Tibial nerve (tissue), 4 donors: ENCODE measurements at regions not wholly inside any gene's neighbourhood (a gene's known extent, or its start where the extent isn't known, plus 50 kb on each side); places are given as distances from the start of the nearest gene placed in this dataset.

ENCODE experiments used
- EP300 ChIP-seq, 2 donors: sonication (generic); formaldehyde crosslinking; IDR thresholded peaks; one replicate each; pipeline ENCODE4 v1.6.1; 2017; ENCODE audit warnings: antibody characterized with exemption in 2 of 2, mild to moderate bottlenecking in 1 of 2
- TF ChIP-seq, protein P1 (sequence below), 5 experiments: fragments of 200-600 bp in 3 of 5; fragments of 450-650 bp in 2 of 5; sonication (generic) in 3 of 5; IDR thresholded peaks; one replicate each; pipeline ENCODE4 v1.5.1; 2016 to 2019; ENCODE audit warnings: antibody characterized with exemption in 5 of 5, mild to moderate bottlenecking in 3 of 5, moderate library complexity in 2 of 5

DNA sequence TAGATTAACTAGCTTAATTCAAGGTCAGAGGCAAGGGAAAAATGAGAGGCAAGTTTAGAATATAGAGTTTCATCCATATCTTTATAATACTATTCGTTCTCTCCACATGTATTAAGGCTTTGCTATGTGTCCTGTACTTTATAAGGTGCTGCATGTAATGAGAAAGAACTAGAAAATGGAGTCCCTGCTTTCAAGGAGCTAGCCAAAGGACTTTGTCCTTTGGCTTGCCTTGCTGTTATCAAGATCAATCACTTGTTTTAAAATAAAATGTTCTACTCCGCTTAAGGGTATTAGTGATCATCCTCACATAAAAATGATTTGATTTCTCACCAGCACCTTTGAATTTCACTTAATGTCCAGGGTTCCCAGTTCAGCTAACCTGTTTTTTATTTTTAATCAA is 470.9 kb downstream of the WDR72 start:
- TF ChIP-seq, protein P1, sequence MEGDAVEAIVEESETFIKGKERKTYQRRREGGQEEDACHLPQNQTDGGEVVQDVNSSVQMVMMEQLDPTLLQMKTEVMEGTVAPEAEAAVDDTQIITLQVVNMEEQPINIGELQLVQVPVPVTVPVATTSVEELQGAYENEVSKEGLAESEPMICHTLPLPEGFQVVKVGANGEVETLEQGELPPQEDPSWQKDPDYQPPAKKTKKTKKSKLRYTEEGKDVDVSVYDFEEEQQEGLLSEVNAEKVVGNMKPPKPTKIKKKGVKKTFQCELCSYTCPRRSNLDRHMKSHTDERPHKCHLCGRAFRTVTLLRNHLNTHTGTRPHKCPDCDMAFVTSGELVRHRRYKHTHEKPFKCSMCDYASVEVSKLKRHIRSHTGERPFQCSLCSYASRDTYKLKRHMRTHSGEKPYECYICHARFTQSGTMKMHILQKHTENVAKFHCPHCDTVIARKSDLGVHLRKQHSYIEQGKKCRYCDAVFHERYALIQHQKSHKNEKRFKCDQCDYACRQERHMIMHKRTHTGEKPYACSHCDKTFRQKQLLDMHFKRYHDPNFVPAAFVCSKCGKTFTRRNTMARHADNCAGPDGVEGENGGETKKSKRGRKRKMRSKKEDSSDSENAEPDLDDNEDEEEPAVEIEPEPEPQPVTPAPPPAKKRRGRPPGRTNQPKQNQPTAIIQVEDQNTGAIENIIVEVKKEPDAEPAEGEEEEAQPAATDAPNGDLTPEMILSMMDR (IDR thresholded peaks at IDR 0.05) = no peak
- TF ChIP-seq EP300 (IDR thresholded peaks at IDR 0.05) = no peak
